Breast epithelium (tissue), 3 donors: ENCODE measurements at regions not wholly inside any gene's neighbourhood (a gene's known extent, or its start where the extent isn't known, plus 50 kb on each side); places are given as distances from the start of the nearest gene placed in this dataset.

Experiments
- POLR2A ChIP-seq: fragments of 450-650 bp; IDR thresholded peaks from one replicate; pipeline ENCODE4 v1.6.1; 2016; ENCODE audit warnings: antibody characterized with exemption, mild to moderate bottlenecking, moderate library complexity
- TF ChIP-seq, protein P1 (sequence below), 3 donors: fragments of 450-650 bp; IDR thresholded peaks; one replicate each; pipeline ENCODE4 v1.5.1; 2016 to 2017; ENCODE audit warnings: antibody characterized with exemption in 3 of 3, mild to moderate bottlenecking in 3 of 3, moderate library complexity in 3 of 3

DNA sequence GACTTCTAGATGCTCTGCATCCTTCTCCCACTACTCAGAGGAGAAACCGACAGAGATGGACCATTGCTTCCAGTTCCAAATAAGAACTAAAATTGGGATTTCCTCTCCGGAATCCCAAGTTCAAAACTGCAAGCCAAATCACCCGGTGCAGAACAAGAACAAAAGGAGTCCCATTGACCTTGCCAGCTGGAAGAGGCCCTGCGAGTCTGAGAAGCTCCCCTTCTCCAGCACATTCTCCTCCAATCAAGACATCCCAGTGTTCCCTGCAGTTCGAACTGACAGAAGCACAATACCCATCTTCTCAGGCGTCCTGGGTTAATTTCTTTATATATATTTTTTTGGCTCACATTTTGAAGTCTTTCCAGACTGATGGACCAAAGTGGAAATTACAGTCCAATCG is 195.3 kb upstream of the MEIS1 start:
- TF ChIP-seq, protein P1, sequence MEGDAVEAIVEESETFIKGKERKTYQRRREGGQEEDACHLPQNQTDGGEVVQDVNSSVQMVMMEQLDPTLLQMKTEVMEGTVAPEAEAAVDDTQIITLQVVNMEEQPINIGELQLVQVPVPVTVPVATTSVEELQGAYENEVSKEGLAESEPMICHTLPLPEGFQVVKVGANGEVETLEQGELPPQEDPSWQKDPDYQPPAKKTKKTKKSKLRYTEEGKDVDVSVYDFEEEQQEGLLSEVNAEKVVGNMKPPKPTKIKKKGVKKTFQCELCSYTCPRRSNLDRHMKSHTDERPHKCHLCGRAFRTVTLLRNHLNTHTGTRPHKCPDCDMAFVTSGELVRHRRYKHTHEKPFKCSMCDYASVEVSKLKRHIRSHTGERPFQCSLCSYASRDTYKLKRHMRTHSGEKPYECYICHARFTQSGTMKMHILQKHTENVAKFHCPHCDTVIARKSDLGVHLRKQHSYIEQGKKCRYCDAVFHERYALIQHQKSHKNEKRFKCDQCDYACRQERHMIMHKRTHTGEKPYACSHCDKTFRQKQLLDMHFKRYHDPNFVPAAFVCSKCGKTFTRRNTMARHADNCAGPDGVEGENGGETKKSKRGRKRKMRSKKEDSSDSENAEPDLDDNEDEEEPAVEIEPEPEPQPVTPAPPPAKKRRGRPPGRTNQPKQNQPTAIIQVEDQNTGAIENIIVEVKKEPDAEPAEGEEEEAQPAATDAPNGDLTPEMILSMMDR (IDR thresholded peaks at IDR 0.05): no peak
- TF ChIP-seq POLR2A: no peak
